ENCODE measurements at regions not wholly inside any gene's neighbourhood (a gene's known extent, or its start where the extent isn't known, plus 50 kb on each side); places are given as distances from the start of the nearest gene placed in this dataset.

DNA sequence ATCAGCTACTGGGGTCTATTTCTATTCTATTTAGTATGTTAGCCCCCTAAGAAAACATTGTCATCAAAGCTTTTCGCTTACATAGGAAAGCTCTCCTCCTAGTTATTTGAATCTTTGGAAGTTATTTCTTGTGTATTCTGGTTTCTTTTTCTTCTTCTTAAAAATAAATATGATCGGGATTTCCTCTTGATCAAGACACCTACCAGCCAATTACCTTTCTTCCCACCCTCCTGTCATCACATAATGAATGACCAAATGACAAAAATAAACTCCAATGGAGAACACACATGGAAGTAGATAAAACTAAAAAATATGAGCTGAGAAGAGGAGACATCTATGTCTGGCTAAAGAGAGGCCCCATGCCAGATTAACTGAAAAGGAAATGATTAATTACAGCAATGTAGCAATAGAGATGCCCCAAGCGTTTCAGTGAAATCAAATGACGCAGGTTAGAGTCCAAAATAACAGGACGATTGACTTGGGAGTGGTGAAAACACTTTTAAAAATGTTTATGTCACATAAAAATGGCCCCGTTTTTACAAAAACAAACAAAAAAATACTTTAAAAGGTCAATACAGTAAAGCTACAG, 59.5 kb upstream of the PCSK1 start:
- no peak for TF ChIP-seq ZNF19 (tag by site-specific recombination; IDR thresholded peaks at IDR 0.05; ENCODE audit: low read depth)
- no peak for TF ChIP-seq ZBTB8A (tag by site-specific recombination; IDR thresholded peaks at IDR 0.05)
- TF ChIP-seq, protein P1, sequence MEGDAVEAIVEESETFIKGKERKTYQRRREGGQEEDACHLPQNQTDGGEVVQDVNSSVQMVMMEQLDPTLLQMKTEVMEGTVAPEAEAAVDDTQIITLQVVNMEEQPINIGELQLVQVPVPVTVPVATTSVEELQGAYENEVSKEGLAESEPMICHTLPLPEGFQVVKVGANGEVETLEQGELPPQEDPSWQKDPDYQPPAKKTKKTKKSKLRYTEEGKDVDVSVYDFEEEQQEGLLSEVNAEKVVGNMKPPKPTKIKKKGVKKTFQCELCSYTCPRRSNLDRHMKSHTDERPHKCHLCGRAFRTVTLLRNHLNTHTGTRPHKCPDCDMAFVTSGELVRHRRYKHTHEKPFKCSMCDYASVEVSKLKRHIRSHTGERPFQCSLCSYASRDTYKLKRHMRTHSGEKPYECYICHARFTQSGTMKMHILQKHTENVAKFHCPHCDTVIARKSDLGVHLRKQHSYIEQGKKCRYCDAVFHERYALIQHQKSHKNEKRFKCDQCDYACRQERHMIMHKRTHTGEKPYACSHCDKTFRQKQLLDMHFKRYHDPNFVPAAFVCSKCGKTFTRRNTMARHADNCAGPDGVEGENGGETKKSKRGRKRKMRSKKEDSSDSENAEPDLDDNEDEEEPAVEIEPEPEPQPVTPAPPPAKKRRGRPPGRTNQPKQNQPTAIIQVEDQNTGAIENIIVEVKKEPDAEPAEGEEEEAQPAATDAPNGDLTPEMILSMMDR (tag by site-specific recombination; IDR thresholded peaks at IDR 0.05) = no peak
- no peak for TF ChIP-seq ZNF701 (tag by site-specific recombination; IDR thresholded peaks at IDR 0.05)
- no peak for TF ChIP-seq ZNF558 (tag by site-specific recombination; IDR thresholded peaks at IDR 0.05)
- no peak for TF ChIP-seq ZNF350 (tag by site-specific recombination; IDR thresholded peaks at IDR 0.05)
- TF ChIP-seq ZNF23 (tag by site-specific recombination; IDR thresholded peaks at IDR 0.05; ENCODE audit: borderline replicate concordance) = no peak
- no peak for TF ChIP-seq YY1 (tag by site-specific recombination; IDR thresholded peaks at IDR 0.05)
- TF ChIP-seq PRDM1 (tag by site-specific recombination; IDR thresholded peaks at IDR 0.05) = no peak
- TF ChIP-seq, protein P2, sequence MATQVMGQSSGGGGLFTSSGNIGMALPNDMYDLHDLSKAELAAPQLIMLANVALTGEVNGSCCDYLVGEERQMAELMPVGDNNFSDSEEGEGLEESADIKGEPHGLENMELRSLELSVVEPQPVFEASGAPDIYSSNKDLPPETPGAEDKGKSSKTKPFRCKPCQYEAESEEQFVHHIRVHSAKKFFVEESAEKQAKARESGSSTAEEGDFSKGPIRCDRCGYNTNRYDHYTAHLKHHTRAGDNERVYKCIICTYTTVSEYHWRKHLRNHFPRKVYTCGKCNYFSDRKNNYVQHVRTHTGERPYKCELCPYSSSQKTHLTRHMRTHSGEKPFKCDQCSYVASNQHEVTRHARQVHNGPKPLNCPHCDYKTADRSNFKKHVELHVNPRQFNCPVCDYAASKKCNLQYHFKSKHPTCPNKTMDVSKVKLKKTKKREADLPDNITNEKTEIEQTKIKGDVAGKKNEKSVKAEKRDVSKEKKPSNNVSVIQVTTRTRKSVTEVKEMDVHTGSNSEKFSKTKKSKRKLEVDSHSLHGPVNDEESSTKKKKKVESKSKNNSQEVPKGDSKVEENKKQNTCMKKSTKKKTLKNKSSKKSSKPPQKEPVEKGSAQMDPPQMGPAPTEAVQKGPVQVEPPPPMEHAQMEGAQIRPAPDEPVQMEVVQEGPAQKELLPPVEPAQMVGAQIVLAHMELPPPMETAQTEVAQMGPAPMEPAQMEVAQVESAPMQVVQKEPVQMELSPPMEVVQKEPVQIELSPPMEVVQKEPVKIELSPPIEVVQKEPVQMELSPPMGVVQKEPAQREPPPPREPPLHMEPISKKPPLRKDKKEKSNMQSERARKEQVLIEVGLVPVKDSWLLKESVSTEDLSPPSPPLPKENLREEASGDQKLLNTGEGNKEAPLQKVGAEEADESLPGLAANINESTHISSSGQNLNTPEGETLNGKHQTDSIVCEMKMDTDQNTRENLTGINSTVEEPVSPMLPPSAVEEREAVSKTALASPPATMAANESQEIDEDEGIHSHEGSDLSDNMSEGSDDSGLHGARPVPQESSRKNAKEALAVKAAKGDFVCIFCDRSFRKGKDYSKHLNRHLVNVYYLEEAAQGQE (tag by site-specific recombination; IDR thresholded peaks at IDR 0.05) = no peak
- no peak for TF ChIP-seq ZNF302 (tag by site-specific recombination; IDR thresholded peaks at IDR 0.05; ENCODE audit: low read depth)
